ENCODE measurements at regions not wholly inside any gene's neighbourhood (a gene's known extent, or its start where the extent isn't known, plus 50 kb on each side); places are given as distances from the start of the nearest gene placed in this dataset.

DNA sequence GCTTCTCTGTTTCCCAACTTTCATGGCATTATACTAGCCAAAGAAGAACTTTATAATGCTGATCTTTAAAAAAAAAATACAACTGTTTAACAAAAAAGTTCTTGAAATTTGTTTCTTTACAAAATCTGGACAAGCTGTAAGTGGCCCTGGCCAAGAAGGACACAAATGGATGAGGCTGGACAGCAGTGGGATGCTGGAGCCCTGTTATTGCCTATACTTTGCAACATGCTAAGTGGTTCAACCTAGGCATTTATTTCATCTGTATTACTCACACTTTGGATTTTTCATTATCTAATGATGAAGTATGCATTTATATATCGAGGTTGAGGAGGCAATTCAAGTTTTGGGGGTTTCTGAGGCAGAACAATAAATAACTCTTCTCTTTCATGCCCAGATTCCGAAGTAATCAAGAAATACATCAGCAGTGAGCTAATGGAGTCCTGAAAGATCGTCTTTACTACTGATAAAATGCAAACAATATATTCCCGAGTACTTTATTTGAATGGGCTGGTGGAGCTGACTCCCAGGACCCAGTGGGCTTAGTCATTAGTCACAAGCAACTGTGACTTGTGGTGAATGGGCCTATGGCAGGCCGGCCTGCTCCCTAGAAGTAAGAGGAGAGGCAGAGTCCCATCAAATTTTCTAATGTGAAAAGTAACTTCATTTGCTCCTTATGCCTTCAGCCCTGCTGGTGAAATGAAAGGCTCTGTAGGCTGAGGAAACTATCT lies 177.3 kb upstream of the DPH6 start:
- ATAC-seq: no peak
- no peak overlapping the region for H3K27ac Mint-ChIP-seq

GRCh38 chr15:35723852-35724251 lies 177.9 kb upstream of the DPH6 start:
- DNase-seq (no peak), ATAC-seq (no peak)
- Mint-ChIP-seq H3K9me3 (peaks cover 0 to 8% of the 10 kb centered on the region in 2 donors), H3K4me1 (no peaks in the 10 kb centered on the region), H3K27me3 (peaks cover 25% of the 10 kb centered on the region), H3K27ac (no peak overlapping the region), H3K4me3 (no peak overlapping the region)

More for the DNA sequence above, 177.3 kb upstream of the DPH6 start:
- no peak for DNase-seq
- peaks cover 0 to 8% of the 10 kb centered on the region in 2 donors for H3K9me3 Mint-ChIP-seq
- H3K4me1 Mint-ChIP-seq: no peaks in the 10 kb centered on the region
- H3K4me3 Mint-ChIP-seq: no peak overlapping the region
- H3K27me3 Mint-ChIP-seq: peaks cover 19% of the 10 kb centered on the region

DNA sequence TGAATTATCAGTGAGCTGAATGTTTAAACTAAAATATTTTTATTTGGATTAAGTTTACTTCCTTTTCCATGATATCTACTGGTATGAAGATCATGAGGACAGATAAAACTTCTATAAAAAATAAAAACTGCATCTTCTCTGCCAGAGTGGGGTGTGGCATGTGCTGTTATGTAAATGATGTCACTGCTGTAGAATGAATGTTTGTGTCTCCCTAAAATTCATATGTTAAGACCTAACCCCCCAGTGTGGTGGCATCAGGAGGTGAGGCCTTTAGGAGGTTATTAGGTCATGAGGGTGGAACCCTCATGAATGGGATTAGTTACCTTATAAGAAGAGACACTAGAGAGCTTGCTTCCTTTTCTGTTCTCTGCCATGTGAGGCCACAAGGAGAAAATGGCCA lies 178.7 kb upstream of the DPH6 start:
- Mint-ChIP-seq H3K4me1 (no peaks in the 10 kb centered on the region), H3K27ac (no peak overlapping the region), H3K4me3 (no peak overlapping the region), H3K27me3 (peaks cover 25% of the 10 kb centered on the region), H3K9me3 (peaks cover 0 to 8% of the 10 kb centered on the region in 2 donors)
- DNase-seq: no peak
- ATAC-seq: no peak

DNA sequence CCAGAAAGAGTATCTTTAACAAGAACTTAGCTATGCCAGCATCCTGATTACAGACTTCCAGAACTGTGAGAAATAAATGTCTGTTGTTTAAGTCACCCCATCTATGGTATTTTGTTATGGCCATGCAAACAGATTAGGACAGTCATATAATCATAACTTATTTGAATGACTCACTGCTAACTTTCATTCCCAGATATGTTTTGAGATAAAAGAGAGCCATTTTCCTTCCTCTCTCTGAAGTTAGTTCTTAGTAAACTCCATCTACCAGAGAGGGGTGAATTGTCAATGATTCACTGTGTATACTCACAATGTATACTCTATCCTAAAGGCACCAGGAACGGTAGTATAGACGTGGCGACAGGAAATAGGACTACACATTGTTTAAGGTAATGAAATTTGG lies 179.4 kb upstream of the DPH6 start:
- Mint-ChIP-seq H3K27me3 (peaks cover 18% of the 10 kb centered on the region), H3K27ac (no peak overlapping the region), H3K4me3 (no peak overlapping the region), H3K4me1 (no peaks in the 10 kb centered on the region), H3K9me3 (peaks cover 0 to 8% of the 10 kb centered on the region in 2 donors)
- ATAC-seq (no peak), DNase-seq (no peak)

DNA sequence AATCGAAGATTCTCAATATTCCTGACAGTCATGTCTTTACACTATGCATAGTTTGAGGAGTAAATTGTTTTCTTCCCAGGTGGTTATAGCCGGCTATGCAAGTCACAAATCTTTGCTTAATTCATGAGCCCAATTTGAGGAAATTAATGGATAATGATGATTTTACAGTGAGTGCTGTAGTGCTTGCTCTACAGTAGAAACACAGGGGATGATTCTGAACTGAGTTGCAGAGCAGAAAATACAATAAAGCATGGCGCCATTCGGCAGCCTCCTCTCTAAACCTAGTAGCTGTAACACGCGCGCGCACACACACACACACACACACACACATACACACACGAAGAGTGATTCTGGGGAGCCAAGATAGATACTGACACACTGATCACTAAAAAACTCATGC lies 181.7 kb upstream of the DPH6 start:
- ATAC-seq: no peak
- DNase-seq: no peak
- no peak overlapping the region for H3K4me3 Mint-ChIP-seq
- peaks cover 0 to 8% of the 10 kb centered on the region in 2 donors for H3K9me3 Mint-ChIP-seq
- no peaks in the 10 kb centered on the region for H3K4me1 Mint-ChIP-seq
- peaks cover 9% of the 10 kb centered on the region for H3K27me3 Mint-ChIP-seq
- no peak overlapping the region for H3K27ac Mint-ChIP-seq

GRCh38 chr15:35728219-35728940 lies 182.4 kb upstream of the DPH6 start:
- Mint-ChIP-seq H3K4me3 (no peak overlapping the region), H3K27ac (peak overlapping the region; percentile 2 to 12), H3K4me1 (no peaks in the 10 kb centered on the region), H3K27me3 (peaks cover 9% of the 10 kb centered on the region), H3K9me3 (peaks cover 0 to 8% of the 10 kb centered on the region in 2 donors)
- no peak for DNase-seq
- no peak for ATAC-seq

- Mint-ChIP-seq H3K27me3 (no peaks in the 10 kb centered on the region), H3K4me3 (no peak overlapping the region), H3K27ac (no peak overlapping the region), H3K9me3 (no peaks in the 10 kb centered on the region), H3K4me1 (no peaks in the 10 kb centered on the region)
- ATAC-seq (no peak), DNase-seq (no peak)
Observed at GRCh38 chr15:35736150-35736549, 190.2 kb upstream of the DPH6 start.

DNA sequence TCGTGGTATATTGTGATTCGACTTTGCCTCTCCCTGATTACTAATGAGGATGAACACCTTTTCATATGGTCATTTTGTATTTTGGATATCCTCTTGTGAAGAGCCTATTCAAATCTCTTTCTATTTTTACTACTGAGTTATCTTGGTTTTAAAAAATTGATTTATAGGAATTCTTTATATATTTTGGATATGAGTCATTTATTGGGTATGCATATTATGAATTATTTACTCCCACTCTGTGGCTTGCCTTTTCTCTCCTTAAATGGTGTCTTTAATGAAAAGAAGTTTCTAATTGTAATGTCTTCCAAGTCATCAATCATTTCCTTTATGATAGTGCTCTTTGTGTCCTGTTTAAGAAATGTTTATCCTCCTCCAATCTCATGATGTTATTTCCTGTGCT lies 191.5 kb upstream of the DPH6 start:
- DNase-seq (no peak), ATAC-seq (no peak)
- Mint-ChIP-seq H3K27ac (no peak overlapping the region), H3K9me3 (no peaks in the 10 kb centered on the region), H3K4me3 (no peak overlapping the region), H3K4me1 (no peaks in the 10 kb centered on the region), H3K27me3 (no peaks in the 10 kb centered on the region)

DNA sequence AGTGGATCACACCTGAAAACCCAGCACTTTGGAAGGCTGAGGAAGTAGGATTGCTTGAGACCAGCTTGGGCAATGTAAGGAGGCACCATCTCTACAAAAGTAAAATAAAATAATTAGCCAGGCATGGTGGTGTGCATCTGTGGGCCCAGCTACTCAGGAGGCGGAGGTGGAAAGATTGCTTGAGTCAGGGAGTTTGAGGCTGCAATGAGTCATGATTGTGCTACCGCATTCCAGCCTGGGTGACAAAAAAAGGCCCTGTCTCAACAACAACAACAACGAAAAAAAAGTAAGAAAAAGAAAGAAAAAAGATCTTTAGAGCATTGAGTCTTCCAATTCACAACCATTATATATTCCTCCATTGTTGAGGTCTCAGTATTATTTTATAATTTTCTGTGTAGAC lies 192.4 kb upstream of the DPH6 start:
- no peak overlapping the region for H3K27ac Mint-ChIP-seq
- H3K9me3 Mint-ChIP-seq: peaks cover 0 to 8% of the 10 kb centered on the region in 2 donors
- no peak for ATAC-seq
- no peaks in the 10 kb centered on the region for H3K4me1 Mint-ChIP-seq
- no peaks in the 10 kb centered on the region for H3K27me3 Mint-ChIP-seq
- H3K4me3 Mint-ChIP-seq: no peak overlapping the region
- no peak for DNase-seq

GRCh38 chr15:35740761-35741160 lies 194.8 kb upstream of the DPH6 start:
- DNase-seq: no peak

GRCh38 chr15:35741395-35741794 lies 195.4 kb upstream of the DPH6 start:
- Mint-ChIP-seq H3K4me3 (no peak overlapping the region), H3K27me3 (peaks cover 6% of the 10 kb centered on the region), H3K9me3 (peaks cover 0 to 8% of the 10 kb centered on the region in 2 donors), H3K4me1 (no peaks in the 10 kb centered on the region), H3K27ac (no peak overlapping the region)
- ATAC-seq: no peak
- DNase-seq: no peak

More at GRCh38 chr15:35740761-35741160, 194.8 kb upstream of the DPH6 start:
- H3K27me3 Mint-ChIP-seq: peaks cover 6% of the 10 kb centered on the region
- peaks cover 0 to 8% of the 10 kb centered on the region in 2 donors for H3K9me3 Mint-ChIP-seq
- ATAC-seq: no peak
- H3K4me1 Mint-ChIP-seq: no peaks in the 10 kb centered on the region
- H3K4me3 Mint-ChIP-seq: no peak overlapping the region
- H3K27ac Mint-ChIP-seq: no peak overlapping the region

- H3K27me3 Mint-ChIP-seq: peaks cover 9% of the 10 kb centered on the region
- H3K4me3 Mint-ChIP-seq: no peak overlapping the region
- H3K9me3 Mint-ChIP-seq: peaks cover 0 to 8% of the 10 kb centered on the region in 2 donors
- H3K27ac Mint-ChIP-seq: no peak overlapping the region
- ATAC-seq (no peak), DNase-seq (no peak)
- H3K4me1 Mint-ChIP-seq: no peaks in the 10 kb centered on the region
Observed at GRCh38 chr15:35741881-35742280, 195.9 kb upstream of the DPH6 start.

GRCh38 chr15:35743321-35743720 lies 197.4 kb upstream of the DPH6 start:
- DNase-seq: no peak
- Mint-ChIP-seq H3K4me1 (no peaks in the 10 kb centered on the region), H3K27ac (no peak overlapping the region), H3K9me3 (peaks cover 0 to 8% of the 10 kb centered on the region in 2 donors), H3K27me3 (peaks cover 16% of the 10 kb centered on the region), H3K4me3 (no peak overlapping the region)
- no peak for ATAC-seq

GRCh38 chr15:35746121-35746520 lies 200.2 kb upstream of the DPH6 start:
- no peak for ATAC-seq
- Mint-ChIP-seq H3K27ac (no peak overlapping the region), H3K4me1 (no peaks in the 10 kb centered on the region), H3K27me3 (peaks cover 16% of the 10 kb centered on the region), H3K4me3 (no peak overlapping the region), H3K9me3 (peaks cover 0 to 8% of the 10 kb centered on the region in 2 donors)
- no peak for DNase-seq

- Mint-ChIP-seq H3K4me3 (no peak overlapping the region), H3K27ac (no peak overlapping the region), H3K27me3 (peaks cover 16% of the 10 kb centered on the region), H3K9me3 (peaks cover 0 to 3% of the 10 kb centered on the region in 2 donors), H3K4me1 (no peaks in the 10 kb centered on the region)
- ATAC-seq (no peak), DNase-seq (no peak)
Observed at GRCh38 chr15:35748105-35748504, 202.1 kb upstream of the DPH6 start.

GRCh38 chr15:35750051-35750450 lies 204.1 kb upstream of the DPH6 start:
- Mint-ChIP-seq H3K27ac (no peak overlapping the region), H3K4me3 (no peak overlapping the region), H3K9me3 (no peaks in the 10 kb centered on the region), H3K27me3 (peaks cover 10% of the 10 kb centered on the region), H3K4me1 (no peaks in the 10 kb centered on the region)
- no peak for ATAC-seq
- no peak for DNase-seq
